ENCODE measurements at regions not wholly inside any gene's neighbourhood (a gene's known extent, or its start where the extent isn't known, plus 50 kb on each side); places are given as distances from the start of the nearest gene placed in this dataset.

DNA sequence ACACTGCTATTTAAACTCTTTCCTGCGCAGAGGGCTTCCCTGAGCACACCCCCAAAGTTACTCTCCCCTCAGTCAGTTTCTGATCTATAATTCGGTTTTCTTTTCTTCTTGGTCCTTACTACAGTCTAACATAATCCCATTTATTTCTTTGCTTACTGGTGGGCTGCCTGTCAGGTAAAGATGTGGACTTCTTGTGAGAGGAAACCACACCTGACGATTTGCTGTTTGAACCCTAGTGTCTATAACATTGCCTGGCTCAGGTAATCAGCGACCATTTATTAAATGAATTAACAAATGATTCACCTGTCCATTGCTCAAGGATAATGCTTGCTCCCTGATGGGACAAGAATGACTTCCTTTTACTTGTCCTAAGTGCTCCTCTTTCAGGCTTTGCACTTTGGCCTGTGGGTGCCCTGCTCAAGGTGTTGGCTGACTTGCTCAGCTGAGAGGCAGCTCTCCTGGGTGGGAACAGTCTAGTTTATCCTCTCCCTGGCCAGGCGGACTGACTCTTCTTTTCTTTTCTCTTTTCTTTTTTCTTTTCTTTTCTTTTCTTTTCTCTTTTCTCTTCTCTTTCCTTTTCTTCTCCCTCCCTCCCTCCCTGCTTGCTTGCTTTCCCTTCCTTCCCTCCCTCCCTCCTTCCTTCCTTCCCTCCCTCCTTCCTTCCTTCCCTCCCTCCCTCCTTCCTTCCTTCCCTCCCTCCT lies 233.1 kb downstream of the BCAS1 start:
- no peak for DNase-seq (ENCODE audit: low read depth, low spot score)

DNA sequence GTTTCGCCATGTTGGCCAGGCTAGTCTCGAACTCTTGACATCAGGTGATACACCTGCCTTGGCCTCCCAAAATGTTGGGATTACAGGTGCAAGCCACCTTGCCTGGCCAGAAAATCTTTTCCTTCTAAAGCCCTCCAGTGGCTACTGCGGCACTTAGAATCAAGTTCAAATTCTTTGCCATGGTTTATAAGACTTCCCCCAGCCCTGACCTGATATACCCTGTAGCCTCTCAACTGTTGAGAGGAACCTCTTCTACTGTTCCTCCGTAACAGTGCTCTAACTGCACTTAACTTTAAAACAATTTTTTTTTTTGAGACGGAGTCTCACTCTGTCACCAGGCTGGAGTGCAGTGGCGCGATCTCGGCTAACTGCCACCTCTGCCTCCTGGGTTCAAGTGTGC lies 235.6 kb downstream of the BCAS1 start:
- no peak for DNase-seq (ENCODE audit: low read depth, low spot score)

GRCh38 chr20:53834062-53834442 lies 236.3 kb downstream of the BCAS1 start:
- no peak for DNase-seq (ENCODE audit: low read depth, low spot score)

- no peak for DNase-seq (ENCODE audit: low read depth, low spot score)
Measured at GRCh38 chr20:53833333-53834061, 236.9 kb downstream of the BCAS1 start.

DNA sequence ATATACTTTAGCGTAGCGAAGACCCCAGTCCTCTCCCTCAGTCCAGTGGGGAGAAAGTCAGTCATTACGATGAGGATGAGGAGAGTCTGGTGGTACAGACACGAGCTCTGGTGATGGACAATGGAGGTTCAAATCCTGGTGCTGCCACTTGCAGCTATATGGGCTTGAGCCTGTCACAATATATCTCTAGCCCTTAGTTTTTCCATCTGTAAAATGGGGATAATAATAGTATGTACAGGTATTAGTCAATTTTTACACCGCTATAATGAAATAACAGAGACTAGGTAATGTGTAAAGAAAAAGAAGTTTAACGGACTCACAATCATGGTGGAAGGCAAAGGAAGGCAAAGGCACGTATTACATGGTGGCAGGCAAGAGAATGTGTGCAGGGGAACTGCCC lies 237.9 kb downstream of the BCAS1 start:
- no peak for DNase-seq (ENCODE audit: low read depth, low spot score)

- no peak for DNase-seq (ENCODE audit: low read depth, low spot score)
Measured at GRCh38 chr20:53831812-53832211, 238.2 kb upstream of the ZNF217 start.

- DNase-seq (ENCODE audit: low read depth, low spot score) = no peak
Measured at GRCh38 chr20:53831228-53831627, 237.6 kb upstream of the ZNF217 start.

GRCh38 chr20:53829724-53830521 lies 236.3 kb upstream of the ZNF217 start:
- no peak for DNase-seq (ENCODE audit: low read depth, low spot score)

GRCh38 chr20:53829255-53829723 lies 235.7 kb upstream of the ZNF217 start:
- no peak for DNase-seq (ENCODE audit: low read depth, low spot score)

DNA sequence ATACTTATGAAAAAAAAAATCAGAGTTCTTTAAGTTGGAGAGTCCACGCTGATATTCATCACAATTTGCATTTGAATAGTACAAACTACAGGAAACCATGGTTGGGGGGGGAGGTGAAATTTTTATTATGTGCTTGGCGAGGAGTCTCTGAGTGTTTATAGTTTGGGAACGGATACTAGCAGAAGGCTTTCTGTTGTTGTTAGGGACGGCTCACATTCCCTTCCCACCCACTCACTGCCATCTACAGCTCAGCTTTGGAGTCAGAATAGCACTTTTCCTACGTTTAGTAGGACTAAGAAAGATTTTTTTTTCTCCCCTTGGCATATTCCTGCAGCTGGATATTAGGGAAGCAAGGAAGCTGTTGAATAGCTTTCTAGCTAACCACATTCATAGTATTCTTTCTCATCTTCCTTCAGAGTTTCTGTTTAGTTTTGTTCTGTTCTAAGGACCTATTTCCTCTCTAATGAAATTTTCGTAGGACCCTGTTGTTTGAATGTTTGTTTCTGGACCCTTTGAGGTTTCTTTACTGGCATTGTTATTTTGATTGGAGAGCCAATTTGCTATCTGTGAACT lies 235.1 kb upstream of the ZNF217 start:
- peak; percentile 51 for DNase-seq (ENCODE audit: low read depth, low spot score)

GRCh38 chr20:53828088-53828681 lies 234.5 kb upstream of the ZNF217 start:
- DNase-seq (ENCODE audit: low read depth, low spot score) = peak; percentile 86

DNA sequence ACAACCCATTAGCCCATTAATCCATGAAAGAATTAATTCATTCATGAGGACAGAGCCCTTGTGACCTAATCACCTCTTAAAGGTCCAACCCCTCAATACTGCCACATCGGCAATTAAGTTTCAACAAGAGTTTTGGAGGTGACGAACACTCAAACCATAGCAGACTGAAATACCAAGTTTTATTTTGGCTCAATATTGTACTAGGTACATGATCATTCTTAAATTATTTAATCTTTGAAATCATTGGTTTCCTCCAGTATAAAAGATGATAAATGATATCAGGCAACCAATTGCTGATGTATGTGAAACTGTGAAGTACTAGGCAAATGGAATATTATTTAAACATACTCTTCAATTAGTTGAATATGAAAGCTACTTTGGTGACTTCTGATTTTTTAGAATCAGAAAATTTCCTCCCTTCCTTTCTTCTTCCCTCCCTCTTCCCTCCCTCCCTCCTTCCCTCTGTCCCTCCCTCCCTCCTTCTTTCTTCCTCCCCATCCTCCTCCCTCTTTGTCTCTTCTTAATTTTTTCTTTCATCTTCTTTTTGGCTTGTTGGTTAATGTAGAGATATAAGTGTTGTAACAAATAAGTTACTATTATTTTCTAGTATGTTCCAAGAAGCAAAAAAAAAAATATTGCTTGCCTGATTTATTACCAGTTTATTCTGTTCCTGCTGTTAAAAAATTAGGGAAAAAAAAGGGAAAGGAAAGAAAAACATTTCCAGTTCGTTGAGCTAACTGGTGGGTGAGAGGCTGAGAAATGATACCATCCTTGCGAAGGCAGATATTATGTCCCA lies 233.9 kb upstream of the ZNF217 start:
- DNase-seq (ENCODE audit: low read depth, low spot score) = no peak

DNA sequence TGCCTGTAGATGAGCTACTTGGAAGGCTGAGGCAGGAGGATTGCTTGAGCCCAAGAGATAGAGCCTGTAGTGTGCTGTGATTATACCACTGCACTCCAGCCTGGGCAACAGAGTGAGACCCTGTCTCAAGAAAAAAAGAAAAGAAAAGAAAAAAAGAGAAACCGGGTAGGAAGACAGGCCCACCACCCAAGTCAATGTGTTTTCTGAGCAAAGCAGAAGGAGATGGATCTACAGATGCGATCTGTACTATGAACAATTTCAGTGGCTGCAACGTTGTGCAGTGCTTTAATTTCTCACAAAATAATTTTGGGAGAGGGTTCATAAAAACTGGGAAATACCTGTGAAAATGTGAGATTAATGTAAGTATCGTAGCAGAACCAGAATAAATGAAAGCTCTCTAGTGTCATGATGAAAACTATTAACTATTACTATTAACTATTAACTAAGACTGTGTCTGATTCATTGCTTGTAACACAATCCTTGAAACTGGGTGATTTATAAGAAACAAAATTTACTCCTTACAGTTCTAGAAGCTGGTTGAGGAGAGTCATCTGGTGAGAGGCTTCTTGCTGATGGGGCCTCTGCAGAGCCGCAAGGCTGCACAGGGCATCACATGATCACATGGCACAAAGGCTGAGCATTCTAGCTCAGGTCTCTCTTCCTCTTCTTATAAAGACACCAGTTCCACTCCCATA lies 233.1 kb upstream of the ZNF217 start:
- no peak for DNase-seq (ENCODE audit: low read depth, low spot score)

DNA sequence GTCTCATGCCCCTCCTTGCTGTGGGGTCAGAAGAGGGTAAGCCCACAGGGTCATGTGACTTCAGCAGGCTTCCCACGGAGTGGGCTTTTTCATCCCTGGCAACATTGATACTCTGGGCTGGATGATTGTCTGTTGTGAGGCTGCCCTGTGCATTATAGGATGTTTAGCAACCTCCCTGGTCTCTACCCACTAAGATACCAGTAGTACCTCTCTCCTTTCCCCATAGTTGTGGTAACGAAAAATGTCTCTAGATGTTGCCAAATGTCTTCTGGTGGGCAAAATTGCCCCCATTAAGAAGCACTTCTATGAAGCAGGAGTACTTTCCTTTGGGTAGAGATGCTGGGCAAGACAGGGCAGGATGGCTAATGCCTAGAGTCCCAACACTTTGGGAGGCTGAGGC lies 232.5 kb upstream of the ZNF217 start:
- DNase-seq (ENCODE audit: low read depth, low spot score) = no peak

DNA sequence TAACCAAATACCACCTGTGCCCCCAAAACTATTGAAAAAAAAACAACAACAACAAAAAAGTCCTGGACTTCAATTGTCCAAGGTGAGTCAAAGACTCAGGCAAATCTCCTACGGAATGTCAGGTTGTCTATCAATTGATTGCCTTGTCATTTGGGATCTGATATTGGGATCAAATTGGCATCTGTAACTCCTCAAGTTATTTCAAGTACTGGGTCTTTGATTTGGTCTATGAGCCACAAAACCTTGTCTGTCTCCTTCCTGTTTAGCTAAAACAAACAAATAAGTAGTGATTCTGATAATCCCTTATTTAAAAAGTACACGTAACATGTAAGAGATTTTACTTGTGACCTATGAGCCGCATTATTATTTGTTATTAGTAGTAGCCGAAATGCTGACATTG lies 231.6 kb upstream of the ZNF217 start:
- no peak for DNase-seq (ENCODE audit: low read depth, low spot score)

DNA sequence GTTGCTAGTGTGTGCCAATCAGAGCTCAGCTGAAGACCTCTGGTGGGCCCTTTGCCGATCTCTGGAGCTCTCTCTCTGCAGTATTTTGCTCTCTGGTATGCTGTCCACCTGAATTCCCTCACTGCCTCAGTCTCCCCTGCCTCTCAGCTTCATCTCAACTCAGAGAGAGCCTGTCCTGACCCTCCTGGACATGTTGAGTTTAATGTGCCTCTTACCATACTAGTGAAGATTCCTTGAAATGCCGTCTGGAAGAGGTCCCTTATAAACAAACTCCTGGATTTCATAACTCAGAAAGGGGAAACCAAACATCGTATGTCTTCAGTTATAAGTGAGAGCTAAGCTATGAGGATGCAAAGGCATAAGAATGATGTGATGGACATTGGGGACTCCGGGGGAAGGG lies 231.1 kb upstream of the ZNF217 start:
- DNase-seq (ENCODE audit: low read depth, low spot score) = no peak

DNA sequence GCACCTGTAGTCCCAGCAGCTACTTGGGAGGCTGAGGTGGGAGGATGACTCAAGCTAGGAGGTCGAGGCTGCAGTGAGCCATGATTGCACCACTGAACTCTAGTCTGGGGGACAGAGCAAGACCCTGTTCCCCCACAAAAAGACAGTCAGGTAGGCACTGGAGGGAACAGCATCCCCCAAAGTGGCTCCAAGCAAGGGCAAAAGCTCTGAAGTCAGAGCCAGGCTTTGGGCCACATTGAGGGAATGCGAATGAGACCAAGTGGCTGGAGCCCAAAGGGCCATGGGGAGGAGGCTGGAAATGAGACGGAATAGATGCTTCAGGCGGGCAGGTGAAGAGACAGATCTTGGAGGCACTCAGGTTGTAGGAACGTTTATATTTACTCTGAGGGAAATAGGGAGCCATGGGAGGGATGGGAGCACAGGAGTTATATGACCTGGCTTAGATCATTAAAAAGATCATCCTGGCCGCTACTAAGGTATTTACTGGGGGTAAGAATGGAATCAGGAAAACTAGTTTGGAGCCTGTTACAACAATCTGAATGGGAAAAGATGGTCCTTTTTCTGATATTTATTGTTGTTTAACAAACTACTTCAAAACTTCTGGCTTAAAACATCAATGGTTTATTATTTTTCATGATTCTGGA lies 229.6 kb upstream of the ZNF217 start:
- DNase-seq (ENCODE audit: low read depth, low spot score) = no peak

- no peak for DNase-seq (ENCODE audit: low read depth, low spot score)
Measured at GRCh38 chr20:53822534-53822933, 228.9 kb upstream of the ZNF217 start.

- no peak for DNase-seq (ENCODE audit: low read depth, low spot score)
Measured at GRCh38 chr20:53819973-53820451, 226.4 kb upstream of the ZNF217 start.

Measured in brain pericyte (primary cell).